H1 (cell line): ENCODE measurements at regions not wholly inside any gene's neighbourhood (a gene's known extent, or its start where the extent isn't known, plus 50 kb on each side); places are given as distances from the start of the nearest gene placed in this dataset.

Experiments used
- CTCF ChIA-PET: fragments of 300-600 bp; sonication (Branson Sonifier 250); formaldehyde crosslinking; loops from one replicate; lab custom pipeline; 2021; ENCODE audit not compliant: partially characterized antibody; lab: Charles Lee
- POLR2A ChIA-PET: fragments of 300-600 bp; sonication (Branson Sonifier 250); formaldehyde crosslinking; loops from one replicate; lab custom pipeline; 2021; ENCODE audit warnings: inconsistent platforms; ENCODE audit not compliant: partially characterized antibody; lab: Charles Lee
- DNase-seq, 2 experiments: peaks; one replicate each; pipeline versions ENCODE4 v3.0.0 to v3.0.0-alpha.2; 2010 to 2022; ENCODE audit warnings: low spot score in 2 of 2, low read depth in 1 of 2, mixed read lengths in 1 of 2
- FAIRE-seq: peaks from 2 replicates; lab custom pipeline; 2011; peaks lifted over from hg19 to GRCh38; lab: Jason Lieb, UNC
- H2AFZ ChIP-seq: 2 replicates; pipeline ENCODE4 v1.8.1; 2012; ENCODE audit warnings: low read length, inconsistent platforms
- H2AK5ac ChIP-seq: 2 replicates; pipeline ENCODE4 v1.6.1; 2013; ENCODE audit warnings: low read depth, low read length
- H2BK120ac ChIP-seq: replicated peaks from 2 replicates; pipeline ENCODE3; 2013; ENCODE audit warnings: low read depth, low read length, inconsistent platforms
- H2BK12ac ChIP-seq: 2 replicates; pipeline ENCODE4 v1.6.1; 2013; ENCODE audit warnings: low read depth, low read length
- H2BK15ac ChIP-seq: 2 replicates; pipeline ENCODE4 v1.6.1; 2013; ENCODE audit warnings: low read length
- H2BK20ac ChIP-seq: 2 replicates; pipeline ENCODE4 v1.6.1; 2013; ENCODE audit warnings: low read length
- H2BK5ac ChIP-seq: 2 replicates; pipeline ENCODE4 v1.6.1; 2013; ENCODE audit warnings: low read depth, low read length
- H3K14ac ChIP-seq: 2 replicates; pipeline ENCODE4 v1.6.1; 2013; ENCODE audit warnings: inconsistent platforms; ENCODE audit not compliant: insufficient read length
- H3K18ac ChIP-seq: 2 replicates; pipeline ENCODE4 v1.6.1; 2013; ENCODE audit warnings: low read length; ENCODE audit errors: extremely low read depth
- H3K23ac ChIP-seq: 2 replicates; pipeline ENCODE4 v1.6.1; 2013; ENCODE audit warnings: inconsistent platforms; ENCODE audit not compliant: insufficient read length
- H3K23me2 ChIP-seq: 2 replicates; pipeline ENCODE4 v1.6.1; 2013; ENCODE audit warnings: low read depth, low read length
- H3K27ac ChIP-seq: 2 replicates; pipeline ENCODE4 v1.6.1; 2011; ENCODE audit warnings: low read depth, low read length, inconsistent platforms
- H3K27me3 ChIP-seq, 4 experiments: replicated peaks in 1 of 4; 1 replicate in 1 of 4; 2 replicates in 3 of 4; pipeline versions ENCODE4 v1.6.1 to v1.8.1; 2011 to 2013; ENCODE audit warnings: low read length in 3 of 4, mild to moderate bottlenecking in 3 of 4, inconsistent platforms in 2 of 4, mixed read lengths in 2 of 4, moderate library complexity in 1 of 4; ENCODE audit not compliant: control insufficient read depth in 3 of 4, insufficient read depth in 3 of 4; ENCODE audit errors: extremely low read depth in 1 of 4
- H3K36me3 ChIP-seq, 4 experiments: 2 replicates each; pipeline versions ENCODE4 v1.6.1 to v1.8.1; 2011 to 2013; ENCODE audit warnings: mild to moderate bottlenecking in 4 of 4, low read length in 3 of 4, moderate library complexity in 2 of 4, control low read depth in 1 of 4, inconsistent platforms in 1 of 4; ENCODE audit not compliant: insufficient read depth in 4 of 4, control insufficient read depth in 2 of 4
- H3K4ac ChIP-seq: replicated peaks from 2 replicates; pipeline ENCODE3; 2013; ENCODE audit warnings: low read length, low read depth, mixed read lengths, inconsistent platforms; ENCODE audit not compliant: insufficient read length
- H3K4me1 ChIP-seq, 4 experiments: replicated peaks in 1 of 4; 1 replicate in 1 of 4; 2 replicates in 3 of 4; pipeline versions ENCODE4 v1.6.1 to v1.8.1; 2011 to 2013; ENCODE audit warnings: low read length in 3 of 4, inconsistent platforms in 2 of 4, mixed read lengths in 1 of 4; ENCODE audit not compliant: insufficient read depth in 4 of 4, control insufficient read depth in 3 of 4
- H3K4me2 ChIP-seq, 2 experiments: 2 replicates each; pipeline versions ENCODE4 v1.6.1 to v1.8.1; 2011 to 2013; ENCODE audit warnings: low read depth in 2 of 2, low read length in 2 of 2, control low read depth in 1 of 2, inconsistent platforms in 1 of 2, mild to moderate bottlenecking in 1 of 2; ENCODE audit not compliant: insufficient read depth in 1 of 2
- H3K4me3 ChIP-seq, 4 experiments: fragments of 200-600, 300-600 bp in 1 of 4; sonication (generic), shearing (Covaris generic), sonication (Bioruptor Twin) in 1 of 4; 2 replicates each; pipeline versions ENCODE4 v1.5.1 to v1.8.1; 2011 to 2016; ENCODE audit warnings: low read length in 4 of 4, low read depth in 3 of 4, control low read depth in 2 of 4, inconsistent platforms in 2 of 4, mild to moderate bottlenecking in 2 of 4, mixed read lengths in 1 of 4, moderate library complexity in 1 of 4; ENCODE audit not compliant: insufficient read depth in 2 of 4; ENCODE audit errors: extremely low read depth in 1 of 4
- H3K56ac ChIP-seq: replicated peaks from 2 replicates; pipeline ENCODE3; 2013; ENCODE audit warnings: low read depth, mild to moderate bottlenecking, mixed read lengths, low read length, inconsistent platforms; ENCODE audit not compliant: insufficient read length
- H3K79me1 ChIP-seq: 2 replicates; pipeline ENCODE4 v1.6.1; 2013; ENCODE audit warnings: low read depth, low read length, control low read depth
- H3K79me2 ChIP-seq, 2 experiments: 2 replicates each; pipeline versions ENCODE4 v1.6.1 to v1.8.1; 2012 to 2013; ENCODE audit warnings: low read length in 2 of 2, mild to moderate bottlenecking in 2 of 2, inconsistent platforms in 1 of 2; ENCODE audit not compliant: insufficient read depth in 2 of 2, control insufficient read depth in 1 of 2
- H3K9ac ChIP-seq, 4 experiments: replicated peaks in 1 of 4; 1 replicate in 1 of 4; 2 replicates in 3 of 4; pipeline versions ENCODE4 v1.6.1 to v1.8.1; 2011 to 2013; ENCODE audit warnings: low read depth in 3 of 4, low read length in 3 of 4, control low read depth in 2 of 4, mild to moderate bottlenecking in 2 of 4, moderate library complexity in 2 of 4, inconsistent platforms in 1 of 4; ENCODE audit errors: extremely low read depth in 1 of 4
- H3K9me3 ChIP-seq, 2 experiments: 2 replicates each; pipeline versions ENCODE4 v1.6.1 to v1.8.1; 2012 to 2013; ENCODE audit warnings: mild to moderate bottlenecking in 2 of 2, moderate library complexity in 2 of 2, control low read depth in 1 of 2, inconsistent platforms in 1 of 2, low read depth in 1 of 2, low read length in 1 of 2, mixed read lengths in 1 of 2; ENCODE audit not compliant: insufficient read depth in 2 of 2
- H4K20me1 ChIP-seq, 2 experiments: replicated peaks in 1 of 2; 2 replicates each; pipeline versions ENCODE3 to v1.8.1; 2011 to 2013; ENCODE audit warnings: inconsistent platforms in 2 of 2, low read length in 2 of 2, mild to moderate bottlenecking in 1 of 2; ENCODE audit not compliant: insufficient read depth in 2 of 2, control insufficient read depth in 1 of 2
- H4K5ac ChIP-seq: 2 replicates; pipeline ENCODE4 v1.6.1; 2013; ENCODE audit warnings: low read length, low read depth, mixed read lengths, inconsistent platforms; ENCODE audit not compliant: insufficient read length
- H4K8ac ChIP-seq: 2 replicates; pipeline ENCODE4 v1.8.0; 2013; ENCODE audit warnings: mild to moderate bottlenecking, moderate library complexity, low read length, inconsistent platforms; ENCODE audit not compliant: insufficient read depth; ENCODE audit errors: extremely low read depth
- H4K91ac ChIP-seq: replicated peaks from 2 replicates; pipeline ENCODE3; 2013; ENCODE audit warnings: low read length, mixed read lengths, inconsistent platforms; ENCODE audit not compliant: insufficient read length
- ASH2L ChIP-seq: fragments of 200-600, 300-600 bp; sonication (generic); IDR thresholded peaks from one replicate; pipeline ENCODE4 v1.7.1; 2017; ENCODE audit warnings: low read length
- CREB1 ChIP-seq: IDR thresholded peaks from 2 replicates; pipeline ENCODE4 v1.6.1; 2012; ENCODE audit warnings: inconsistent platforms
- CTBP2 ChIP-seq: IDR thresholded peaks from 2 replicates; pipeline ENCODE4 v1.7.0; 2011; ENCODE audit warnings: borderline replicate concordance, mild to moderate bottlenecking, moderate library complexity, mixed read lengths, low read length; ENCODE audit not compliant: insufficient read depth, insufficient read length
- CTCF ChIP-seq, 3 experiments: IDR thresholded peaks; 1 replicate in 2 of 3; 2 replicates in 1 of 3; pipeline versions ENCODE4 v1.5.1 to v1.6.1; 2011; ENCODE audit warnings: low read length in 3 of 3, mild to moderate bottlenecking in 3 of 3, inconsistent platforms in 2 of 3, low read depth in 1 of 3, moderate library complexity in 1 of 3; ENCODE audit not compliant: insufficient read depth in 1 of 3; ENCODE audit errors: control extremely low read depth in 1 of 3
- FOSL1 ChIP-seq: IDR thresholded peaks from 2 replicates; pipeline ENCODE4 v1.6.1; 2011; ENCODE audit warnings: mild to moderate bottlenecking, low read depth, low read length, moderate library complexity; ENCODE audit not compliant: insufficient read depth
- NRF1 ChIP-seq: IDR thresholded peaks from 2 replicates; pipeline ENCODE4 v1.6.1; 2011; ENCODE audit warnings: mild to moderate bottlenecking, low read depth, low read length, improper control_type of control experiment
- RBBP5 ChIP-seq: IDR thresholded peaks from 2 replicates; pipeline ENCODE4 v1.7.1; 2012; ENCODE audit warnings: low read depth, mild to moderate bottlenecking, inconsistent platforms, low read length, moderate library complexity, borderline replicate concordance
- SIX5 ChIP-seq: IDR thresholded peaks from 2 replicates; pipeline ENCODE4 v1.6.1; 2011; ENCODE audit warnings: mild to moderate bottlenecking, low read depth, low read length
- SP1 ChIP-seq: IDR thresholded peaks from 2 replicates; pipeline ENCODE4 v1.6.1; 2011; ENCODE audit warnings: low read depth, low read length
- SP2 ChIP-seq: IDR thresholded peaks from 2 replicates; pipeline ENCODE4 v1.6.1; 2012; ENCODE audit warnings: mild to moderate bottlenecking, low read length, inconsistent platforms
- SP4 ChIP-seq: IDR thresholded peaks from 2 replicates; pipeline ENCODE4 v1.6.1; 2012; ENCODE audit warnings: low read length, inconsistent platforms
- TBP ChIP-seq: IDR thresholded peaks from 2 replicates; pipeline ENCODE4 v1.6.1; 2011; ENCODE audit warnings: low read depth, low read length, improper control_type of control experiment
- YY1 ChIP-seq: IDR thresholded peaks from 2 replicates; pipeline ENCODE4 v1.6.1; 2011; ENCODE audit warnings: low read depth, mild to moderate bottlenecking, low read length
- ZNF274 ChIP-seq: IDR thresholded peaks from 2 replicates; pipeline ENCODE4 v1.7.0; 2012; ENCODE audit warnings: low read length, borderline replicate concordance; ENCODE audit errors: extremely low read depth
- WGBS, 2 experiments: shearing (Covaris generic) in 1 of 2; methylation state at CpG; one replicate each; pipeline versions ENCODE4 v1.1.6 to v1.1.7; 2013 to 2015; ENCODE audit warnings: low lambda C conversion rate in 2 of 2, mixed read lengths in 2 of 2, inconsistent platforms in 1 of 2, low coverage in 1 of 2, missing lambda C conversion rate in 1 of 2; ENCODE audit not compliant: insufficient replicate concordance in 2 of 2, insufficient coverage in 1 of 2, insufficient read length in 1 of 2; ENCODE audit errors: extremely low coverage in 1 of 2, missing lambda C conversion rate in 1 of 2; 5-methylcytosine and 5-hydroxymethylcytosine counted together

GRCh38 chr2:156947261-156947660 is 310.2 kb upstream of the GALNT5 start:
- no peak overlapping the region for H3K4ac ChIP-seq
- no peak overlapping the region for H4K8ac ChIP-seq
- H3K27me3 ChIP-seq: no peaks in the 10 kb centered on the region
- H4K91ac ChIP-seq: no peak overlapping the region
- WGBS, 2 experiments: 83% methylated on average over 1 of the region's 1 CpG; no CpG with 5 or more reads in 1 of the 2 experiments
- H3K4me3 ChIP-seq: no peak overlapping the region
- no peaks in the 10 kb centered on the region for H3K79me1 ChIP-seq
- H3K4me2 ChIP-seq: no peak overlapping the region
- H3K9ac ChIP-seq: no peak overlapping the region
- ChIA-PET POLR2A (no interaction called here), CTCF (no interaction called here)
- H2BK12ac ChIP-seq: no peak overlapping the region
- H3K4me1 ChIP-seq: no peaks in the 10 kb centered on the region
- H2BK15ac ChIP-seq: no peak overlapping the region
- no peaks in the 10 kb centered on the region for H3K23me2 ChIP-seq
- FAIRE-seq (no peak), DNase-seq (no peak)
- no peak overlapping the region for H3K27ac ChIP-seq
- no peak overlapping the region for H3K23ac ChIP-seq
- no peak overlapping the region for H2BK5ac ChIP-seq
- no peaks in the 10 kb centered on the region; a peak in 1 of 4 replicates for H3K9me3 ChIP-seq
- H3K18ac ChIP-seq: no peak overlapping the region
- no peaks in the 10 kb centered on the region for H3K79me2 ChIP-seq
- no peak overlapping the region for H2AK5ac ChIP-seq
- H3K36me3 ChIP-seq: no peaks in the 10 kb centered on the region
- H2BK20ac ChIP-seq: no peak overlapping the region
- H2BK120ac ChIP-seq: no peak overlapping the region
- H3K14ac ChIP-seq: no peak overlapping the region
- no peak overlapping the region for H4K5ac ChIP-seq
- no peak overlapping the region for H2AFZ ChIP-seq
- no peaks in the 10 kb centered on the region for H4K20me1 ChIP-seq
- no peak overlapping the region for H3K56ac ChIP-seq
- TF ChIP-seq CTCF (IDR thresholded peaks at IDR 0.05; ENCODE audit: control extremely low read depth in 1 of 3, insufficient read depth in 1 of 3, low read depth in 1 of 3, low read length in 3 of 3) (no peak), TBP (no peak), SP1 (no peak), ASH2L (no peak), SIX5 (no peak), CTBP2 (no peak), SP2 (no peak), SP4 (no peak), RBBP5 (no peak), NRF1 (no peak), ZNF274 (no peak), CREB1 (no peak), YY1 (no peak), FOSL1 (no peak)
